ENCODE measurements at regions not wholly inside any gene's neighbourhood (a gene's known extent, or its start where the extent isn't known, plus 50 kb on each side); places are given as distances from the start of the nearest gene placed in this dataset.

DNA sequence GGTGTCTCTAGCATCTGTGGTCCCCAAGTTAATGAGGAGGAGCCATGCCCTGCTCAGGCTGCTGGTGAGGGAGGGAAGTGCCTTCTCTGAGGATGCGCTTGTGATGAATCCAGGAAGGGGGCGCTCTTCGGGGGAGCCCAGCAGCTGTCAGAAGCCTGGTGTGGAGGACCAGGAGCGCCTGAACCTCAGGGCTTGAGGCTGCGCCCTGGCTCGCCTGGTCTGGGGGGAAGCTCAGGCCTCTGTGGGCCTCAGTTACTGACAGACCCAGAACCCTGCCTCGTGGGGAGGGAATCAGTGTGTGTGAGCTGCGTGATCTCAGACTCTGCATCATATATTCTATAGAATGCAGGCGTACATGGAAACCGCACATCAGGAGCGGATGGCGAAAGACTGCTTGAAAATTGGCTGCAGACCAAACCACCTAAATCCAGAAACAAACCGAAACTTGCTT, 126.1 kb downstream of the SEC14L1 start:
- no peak overlapping the region for H3K23ac ChIP-seq (ENCODE audit: low read length)
- no peak overlapping the region for H2BK5ac ChIP-seq (ENCODE audit: low read length)
- H3K36me3 ChIP-seq (ENCODE audit: control insufficient read depth, insufficient read depth, low read length): no peaks in the 10 kb centered on the region
- no peaks in the 10 kb centered on the region for H3K4me1 ChIP-seq (ENCODE audit: control insufficient read depth, low read depth, low read length)
- no peak overlapping the region for H2AK5ac ChIP-seq (ENCODE audit: low read length)
- H3K4me2 ChIP-seq (ENCODE audit: low read length): no peak overlapping the region
- H3K4me3 ChIP-seq (ENCODE audit: low read length): no peak overlapping the region
- H3K4ac ChIP-seq (ENCODE audit: low read depth, low read length): no peak overlapping the region
- no peak overlapping the region for H3K27ac ChIP-seq (ENCODE audit: low read depth, low read length)
- H3K79me2 ChIP-seq (ENCODE audit: control insufficient read depth, insufficient read depth, low read length): no peaks in the 10 kb centered on the region
- H3K79me1 ChIP-seq (ENCODE audit: low read length): no peaks in the 10 kb centered on the region
- H4K8ac ChIP-seq (ENCODE audit: low read depth, low read length): no peak overlapping the region
- no peak overlapping the region for H3K18ac ChIP-seq (ENCODE audit: low read length)
- H2BK120ac ChIP-seq (ENCODE audit: low read depth, low read length): no peak overlapping the region
- peak; percentile 76 for DNase-seq
- no peak overlapping the region for H3K56ac ChIP-seq (ENCODE audit: low read length)
- H3K9ac ChIP-seq (ENCODE audit: low read length): no peak overlapping the region
- no peak overlapping the region for H4K5ac ChIP-seq (ENCODE audit: low read length)
- H2BK15ac ChIP-seq (replicated peaks; ENCODE audit: low read depth): no peak overlapping the region
- no peaks in the 10 kb centered on the region for H3K27me3 ChIP-seq (ENCODE audit: insufficient read depth, low read length, poor library complexity)
- WGBS (ENCODE audit: extremely low coverage, insufficient coverage, low lambda C conversion rate): no CpG with 5 or more reads among the region's 13 CpGs

DNA sequence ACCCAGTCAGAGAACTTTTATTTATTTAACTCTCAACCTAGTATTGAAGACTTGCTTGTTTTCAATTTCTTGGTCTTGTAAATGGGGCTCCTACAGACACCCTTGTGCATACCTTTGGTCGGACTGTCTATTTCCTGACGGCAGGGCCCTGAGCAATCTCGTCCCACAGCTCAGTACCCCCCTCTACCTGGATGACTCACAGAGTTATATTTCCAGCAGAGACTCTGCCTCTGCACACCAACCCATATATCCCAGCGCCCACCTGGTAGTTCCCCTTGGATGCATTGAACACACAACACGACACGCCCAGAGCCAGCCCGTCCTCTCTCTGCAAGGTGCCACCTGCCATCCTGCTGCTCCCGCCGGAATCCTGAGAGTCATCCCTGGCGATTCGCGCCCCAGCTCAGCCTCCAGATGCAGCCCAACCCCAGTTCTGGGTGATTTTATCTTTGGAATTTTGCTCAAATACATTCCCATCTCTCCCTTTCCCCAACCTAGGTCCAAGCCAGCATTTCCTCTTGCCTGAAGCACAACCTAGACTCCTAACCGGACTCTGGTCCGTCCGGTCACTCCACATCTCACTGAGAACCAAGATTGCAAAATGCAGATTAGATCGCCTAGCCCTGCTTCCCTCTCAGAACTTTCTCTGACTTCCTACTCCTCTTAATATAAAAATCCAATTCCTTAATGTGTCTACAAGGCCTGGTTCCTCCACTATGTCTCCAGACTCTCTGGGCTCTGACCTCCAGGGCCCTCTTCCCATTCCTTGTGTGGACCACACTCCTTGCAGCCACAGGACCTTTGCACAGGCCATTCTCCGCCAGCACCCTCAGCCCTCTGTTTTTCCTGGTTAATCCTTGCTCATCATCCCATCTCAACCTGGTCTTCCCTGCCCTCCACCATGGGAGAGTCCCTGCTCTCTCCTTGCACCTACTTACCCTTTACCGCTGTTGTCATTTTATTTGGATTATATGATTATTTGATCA, 129.2 kb downstream of the SEC14L1 start:
- no CpG with 5 or more reads among the region's 18 CpGs for WGBS (ENCODE audit: extremely low coverage, insufficient coverage, low lambda C conversion rate)

DNA sequence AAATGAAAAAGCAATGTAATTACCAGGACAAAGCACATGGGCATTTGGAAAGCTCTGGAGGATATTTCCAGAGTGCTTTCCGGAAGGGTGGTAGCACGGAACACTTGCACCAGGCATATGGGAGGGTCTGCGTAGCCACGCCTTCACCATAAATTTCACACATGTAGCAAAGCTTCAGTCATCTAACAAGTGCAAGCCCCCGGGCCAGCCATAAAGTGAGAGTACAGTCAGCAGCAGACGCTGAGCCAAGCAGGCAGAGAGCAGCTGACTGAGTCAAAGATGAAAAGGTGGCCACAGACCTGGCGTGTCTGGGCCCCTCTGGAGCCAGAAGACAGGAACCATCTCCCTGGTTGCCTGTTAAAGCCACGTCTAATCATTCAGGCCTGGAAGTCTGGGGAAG, 130.6 kb downstream of the SEC14L1 start:
- no peak overlapping the region for H3K4me3 ChIP-seq (ENCODE audit: low read length)
- DNase-seq: no peak

More for the DNA sequence above, 129.2 kb downstream of the SEC14L1 start:
- Histone ChIP-seq H2BK120ac (ENCODE audit: low read depth, low read length) (no peak overlapping the region), H3K9ac (ENCODE audit: low read length) (no peak overlapping the region), H2BK15ac (replicated peaks; ENCODE audit: low read depth) (no peak overlapping the region), H3K4ac (ENCODE audit: low read depth, low read length) (no peak overlapping the region), H3K27me3 (ENCODE audit: insufficient read depth, low read length, poor library complexity) (no peaks in the 10 kb centered on the region), H3K27ac (ENCODE audit: low read depth, low read length) (no peak overlapping the region), H3K18ac (ENCODE audit: low read length) (no peak overlapping the region), H2BK5ac (ENCODE audit: low read length) (no peak overlapping the region), H4K5ac (ENCODE audit: low read length) (no peak overlapping the region), H3K36me3 (ENCODE audit: control insufficient read depth, insufficient read depth, low read length) (no peaks in the 10 kb centered on the region), H3K4me2 (ENCODE audit: low read length) (no peak overlapping the region), H3K56ac (ENCODE audit: low read length) (no peak overlapping the region), H3K23ac (ENCODE audit: low read length) (no peak overlapping the region), H3K4me1 (ENCODE audit: control insufficient read depth, low read depth, low read length) (no peaks in the 10 kb centered on the region), H3K4me3 (ENCODE audit: low read length) (no peak overlapping the region), H3K79me2 (ENCODE audit: control insufficient read depth, insufficient read depth, low read length) (no peaks in the 10 kb centered on the region), H3K79me1 (ENCODE audit: low read length) (no peaks in the 10 kb centered on the region), H4K8ac (ENCODE audit: low read depth, low read length) (no peak overlapping the region), H2AK5ac (ENCODE audit: low read length) (no peak overlapping the region)
- DNase-seq: no peak

DNA sequence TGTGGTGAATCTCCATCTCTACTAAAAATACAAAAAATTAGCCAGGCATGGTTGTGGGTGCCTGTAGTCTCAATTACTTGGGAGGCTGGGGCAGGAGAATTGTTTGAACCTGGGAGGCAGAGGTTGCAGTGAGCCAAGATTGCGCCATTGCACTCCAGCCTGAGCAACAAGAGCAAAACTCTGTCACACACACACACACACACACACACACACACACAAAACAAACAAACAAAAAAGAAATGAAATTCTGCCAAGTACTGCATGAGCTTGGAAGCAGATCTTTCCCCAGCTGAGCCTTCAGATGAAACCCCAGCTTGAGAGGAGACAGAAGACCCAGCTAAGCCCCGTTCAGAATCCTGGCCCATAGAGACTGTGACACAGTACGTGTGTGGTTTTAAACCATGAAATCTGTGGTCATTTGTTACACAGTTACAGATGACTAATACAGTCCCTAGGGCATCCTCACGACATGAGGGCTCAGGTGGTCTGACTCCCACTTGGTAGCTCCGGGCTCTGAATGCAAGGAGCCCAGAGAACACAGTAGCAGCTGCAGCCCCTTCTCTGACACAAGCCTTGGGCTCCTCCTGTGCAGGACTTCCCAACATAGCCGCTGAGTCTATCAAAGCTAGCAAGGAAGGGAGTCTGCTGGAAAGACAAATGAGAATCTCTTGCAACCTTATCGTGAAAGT, 132.8 kb downstream of the SEC14L1 start:
- Histone ChIP-seq H3K4me1 (ENCODE audit: control insufficient read depth, low read depth, low read length) (no peaks in the 10 kb centered on the region), H4K5ac (ENCODE audit: low read length) (no peak overlapping the region), H3K79me1 (ENCODE audit: low read length) (no peaks in the 10 kb centered on the region), H4K8ac (ENCODE audit: low read depth, low read length) (no peak overlapping the region), H3K9ac (ENCODE audit: low read length) (no peak overlapping the region), H3K27ac (ENCODE audit: low read depth, low read length) (no peak overlapping the region), H3K18ac (ENCODE audit: low read length) (no peak overlapping the region), H3K27me3 (ENCODE audit: insufficient read depth, low read length, poor library complexity) (no peaks in the 10 kb centered on the region), H3K4me3 (ENCODE audit: low read length) (no peak overlapping the region), H3K4me2 (ENCODE audit: low read length) (no peak overlapping the region), H3K23ac (ENCODE audit: low read length) (no peak overlapping the region), H2BK5ac (ENCODE audit: low read length) (no peak overlapping the region), H3K4ac (ENCODE audit: low read depth, low read length) (no peak overlapping the region), H2BK15ac (replicated peaks; ENCODE audit: low read depth) (no peak overlapping the region), H2AK5ac (ENCODE audit: low read length) (no peak overlapping the region), H2BK120ac (ENCODE audit: low read depth, low read length) (no peak overlapping the region), H3K36me3 (ENCODE audit: control insufficient read depth, insufficient read depth, low read length) (no peaks in the 10 kb centered on the region), H3K79me2 (ENCODE audit: control insufficient read depth, insufficient read depth, low read length) (no peaks in the 10 kb centered on the region), H3K56ac (ENCODE audit: low read length) (no peak overlapping the region)
- DNase-seq: no peak
- WGBS (ENCODE audit: extremely low coverage, insufficient coverage, low lambda C conversion rate): no CpG with 5 or more reads among the region's 7 CpGs

More for the DNA sequence above, 130.6 kb downstream of the SEC14L1 start:
- Histone ChIP-seq H3K4me1 (ENCODE audit: control insufficient read depth, low read depth, low read length) (no peaks in the 10 kb centered on the region), H3K36me3 (ENCODE audit: control insufficient read depth, insufficient read depth, low read length) (no peaks in the 10 kb centered on the region), H3K4ac (ENCODE audit: low read depth, low read length) (no peak overlapping the region), H3K9ac (ENCODE audit: low read length) (no peak overlapping the region), H3K27me3 (ENCODE audit: insufficient read depth, low read length, poor library complexity) (no peaks in the 10 kb centered on the region), H4K5ac (ENCODE audit: low read length) (no peak overlapping the region), H3K56ac (ENCODE audit: low read length) (no peak overlapping the region), H3K4me2 (ENCODE audit: low read length) (no peak overlapping the region), H3K79me1 (ENCODE audit: low read length) (no peaks in the 10 kb centered on the region), H3K27ac (ENCODE audit: low read depth, low read length) (no peak overlapping the region), H3K18ac (ENCODE audit: low read length) (no peak overlapping the region), H3K79me2 (ENCODE audit: control insufficient read depth, insufficient read depth, low read length) (no peaks in the 10 kb centered on the region), H4K8ac (ENCODE audit: low read depth, low read length) (no peak overlapping the region), H2BK5ac (ENCODE audit: low read length) (no peak overlapping the region), H2AK5ac (ENCODE audit: low read length) (no peak overlapping the region), H2BK120ac (ENCODE audit: low read depth, low read length) (no peak overlapping the region), H2BK15ac (replicated peaks; ENCODE audit: low read depth) (no peak overlapping the region), H3K23ac (ENCODE audit: low read length) (no peak overlapping the region)
- WGBS (ENCODE audit: extremely low coverage, insufficient coverage, low lambda C conversion rate): no CpG with 5 or more reads among the region's 8 CpGs

DNA sequence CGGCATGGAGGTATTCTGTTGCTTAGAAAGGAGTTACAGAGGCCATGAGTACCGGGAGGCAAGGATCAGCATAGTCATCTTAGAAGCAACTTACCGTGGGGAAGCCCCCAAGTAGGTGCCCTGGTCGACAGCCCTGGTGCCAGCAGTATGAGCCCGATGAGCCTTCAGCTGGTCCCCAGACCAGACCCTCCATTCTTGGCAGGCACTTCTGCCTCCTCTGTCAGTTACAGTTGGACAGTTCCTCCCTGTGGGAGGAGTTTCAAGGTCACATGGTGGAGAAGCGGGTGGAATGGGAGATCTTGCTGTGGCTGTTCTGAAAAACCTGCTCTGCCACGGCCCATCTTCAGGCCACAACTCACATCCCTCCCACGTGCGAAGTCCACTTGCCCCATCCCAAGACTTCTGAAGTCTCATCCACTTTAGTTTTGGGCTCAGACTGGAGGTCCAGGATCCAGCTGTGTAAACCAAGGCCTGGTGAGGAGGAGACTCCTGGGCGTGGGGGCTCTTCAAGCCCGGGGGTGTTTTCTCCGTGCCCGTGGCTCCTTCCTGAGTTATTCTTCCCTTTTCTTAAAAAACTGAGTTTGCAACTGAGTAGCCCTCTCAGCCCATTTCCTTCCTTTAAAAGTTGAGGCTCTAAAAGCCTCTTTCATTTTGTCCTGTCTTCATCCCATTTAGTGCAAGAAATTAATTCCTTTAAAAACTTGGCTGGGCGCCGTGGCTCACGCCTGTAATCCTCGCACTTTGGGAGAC, 133.5 kb downstream of the SEC14L1 start:
- H4K8ac ChIP-seq (ENCODE audit: low read depth, low read length): no peak overlapping the region
- no peaks in the 10 kb centered on the region for H3K4me1 ChIP-seq (ENCODE audit: control insufficient read depth, low read depth, low read length)
- H3K56ac ChIP-seq (ENCODE audit: low read length): no peak overlapping the region
- DNase-seq: no peak
- no peak overlapping the region for H2BK5ac ChIP-seq (ENCODE audit: low read length)
- no peak overlapping the region for H2BK15ac ChIP-seq (replicated peaks; ENCODE audit: low read depth)
- no peak overlapping the region for H3K4me3 ChIP-seq (ENCODE audit: low read length)
- no peak overlapping the region for H3K9ac ChIP-seq (ENCODE audit: low read length)
- H3K18ac ChIP-seq (ENCODE audit: low read length): no peak overlapping the region
- WGBS (ENCODE audit: extremely low coverage, insufficient coverage, low lambda C conversion rate): no CpG with 5 or more reads among the region's 17 CpGs
- no peaks in the 10 kb centered on the region for H3K79me1 ChIP-seq (ENCODE audit: low read length)
- H3K4ac ChIP-seq (ENCODE audit: low read depth, low read length): no peak overlapping the region
- H3K27ac ChIP-seq (ENCODE audit: low read depth, low read length): no peak overlapping the region
- H3K79me2 ChIP-seq (ENCODE audit: control insufficient read depth, insufficient read depth, low read length): no peaks in the 10 kb centered on the region
- no peak overlapping the region for H2BK120ac ChIP-seq (ENCODE audit: low read depth, low read length)
- no peak overlapping the region for H2AK5ac ChIP-seq (ENCODE audit: low read length)
- no peak overlapping the region for H3K23ac ChIP-seq (ENCODE audit: low read length)
- H3K27me3 ChIP-seq (ENCODE audit: insufficient read depth, low read length, poor library complexity): no peaks in the 10 kb centered on the region
- no peaks in the 10 kb centered on the region for H3K36me3 ChIP-seq (ENCODE audit: control insufficient read depth, insufficient read depth, low read length)
- H3K4me2 ChIP-seq (ENCODE audit: low read length): no peak overlapping the region
- no peak overlapping the region for H4K5ac ChIP-seq (ENCODE audit: low read length)

All from mesendoderm (in vitro differentiated cells).